Tibial nerve (tissue), 4 donors: ENCODE measurements at regions not wholly inside any gene's neighbourhood (a gene's known extent, or its start where the extent isn't known, plus 50 kb on each side); places are given as distances from the start of the nearest gene placed in this dataset.

ENCODE experiments used
- EP300 ChIP-seq, 2 donors: sonication (generic); formaldehyde crosslinking; IDR thresholded peaks; one replicate each; pipeline ENCODE4 v1.6.1; 2017; ENCODE audit warnings: antibody characterized with exemption in 2 of 2, mild to moderate bottlenecking in 1 of 2
- POLR2A ChIP-seq, 2 donors: fragments of 450-650 bp; IDR thresholded peaks; one replicate each; pipeline ENCODE4 v1.6.1; 2017; ENCODE audit warnings: antibody characterized with exemption in 2 of 2, mild to moderate bottlenecking in 2 of 2, moderate library complexity in 2 of 2
- TF ChIP-seq, protein P1 (sequence below), 5 experiments: fragments of 200-600 bp in 3 of 5; fragments of 450-650 bp in 2 of 5; sonication (generic) in 3 of 5; IDR thresholded peaks; one replicate each; pipeline ENCODE4 v1.5.1; 2016 to 2019; ENCODE audit warnings: antibody characterized with exemption in 5 of 5, mild to moderate bottlenecking in 3 of 5, moderate library complexity in 2 of 5

DNA sequence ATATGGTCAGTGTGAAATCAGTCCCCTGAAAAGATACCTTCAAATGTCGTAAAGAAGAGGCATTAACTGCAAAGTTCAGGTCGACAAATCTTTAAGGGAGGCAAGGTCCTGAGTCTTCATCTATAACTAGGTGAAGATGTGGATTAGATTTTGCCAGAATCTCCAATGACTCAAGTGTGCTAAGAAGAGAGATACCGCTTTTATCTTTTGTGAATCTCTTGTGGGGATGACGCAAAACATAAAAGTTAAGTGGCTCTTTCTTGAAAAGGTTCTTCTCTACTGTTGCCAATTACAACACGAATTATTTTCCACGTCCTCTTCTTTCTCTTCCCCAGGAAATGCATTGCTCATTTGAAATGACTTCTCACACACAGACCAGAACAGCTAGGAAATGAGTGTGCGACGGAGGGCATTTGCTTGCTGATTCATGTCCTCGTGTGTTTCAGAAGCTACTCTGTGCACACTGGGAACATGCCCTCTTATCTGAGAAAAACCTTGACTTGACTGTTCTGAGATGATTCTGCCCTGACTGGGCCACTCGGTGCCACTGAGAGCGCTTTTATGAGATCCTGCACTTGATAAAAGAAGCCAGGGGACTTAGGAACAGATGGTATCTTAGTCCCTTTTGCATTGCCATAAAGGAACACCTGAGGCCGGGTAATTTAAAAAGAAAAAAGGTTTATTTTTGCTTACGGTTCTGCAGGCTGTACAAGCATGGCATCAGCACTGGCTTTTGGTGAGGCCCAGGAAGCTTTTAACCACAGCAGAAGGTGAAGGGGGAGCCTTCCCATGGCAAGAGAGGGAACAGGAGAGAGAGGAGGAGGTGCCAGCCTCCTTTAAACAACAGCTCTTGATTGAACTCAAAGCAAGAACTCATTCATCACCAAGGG, 169.5 kb upstream of the PFKP start:
- TF ChIP-seq, protein P1, sequence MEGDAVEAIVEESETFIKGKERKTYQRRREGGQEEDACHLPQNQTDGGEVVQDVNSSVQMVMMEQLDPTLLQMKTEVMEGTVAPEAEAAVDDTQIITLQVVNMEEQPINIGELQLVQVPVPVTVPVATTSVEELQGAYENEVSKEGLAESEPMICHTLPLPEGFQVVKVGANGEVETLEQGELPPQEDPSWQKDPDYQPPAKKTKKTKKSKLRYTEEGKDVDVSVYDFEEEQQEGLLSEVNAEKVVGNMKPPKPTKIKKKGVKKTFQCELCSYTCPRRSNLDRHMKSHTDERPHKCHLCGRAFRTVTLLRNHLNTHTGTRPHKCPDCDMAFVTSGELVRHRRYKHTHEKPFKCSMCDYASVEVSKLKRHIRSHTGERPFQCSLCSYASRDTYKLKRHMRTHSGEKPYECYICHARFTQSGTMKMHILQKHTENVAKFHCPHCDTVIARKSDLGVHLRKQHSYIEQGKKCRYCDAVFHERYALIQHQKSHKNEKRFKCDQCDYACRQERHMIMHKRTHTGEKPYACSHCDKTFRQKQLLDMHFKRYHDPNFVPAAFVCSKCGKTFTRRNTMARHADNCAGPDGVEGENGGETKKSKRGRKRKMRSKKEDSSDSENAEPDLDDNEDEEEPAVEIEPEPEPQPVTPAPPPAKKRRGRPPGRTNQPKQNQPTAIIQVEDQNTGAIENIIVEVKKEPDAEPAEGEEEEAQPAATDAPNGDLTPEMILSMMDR (IDR thresholded peaks at IDR 0.05), result no peak
- no peak for TF ChIP-seq POLR2A (IDR thresholded peaks at IDR 0.05)
- no peak for TF ChIP-seq EP300 (IDR thresholded peaks at IDR 0.05)
